ENCODE measurements at regions not wholly inside any gene's neighbourhood (a gene's known extent, or its start where the extent isn't known, plus 50 kb on each side); places are given as distances from the start of the nearest gene placed in this dataset.
"Not testable (repeated sequence)": the region's sequence is repeated elsewhere in the genome, so short reads cannot be mapped to it uniquely, and the experiment has no call there.

DNA sequence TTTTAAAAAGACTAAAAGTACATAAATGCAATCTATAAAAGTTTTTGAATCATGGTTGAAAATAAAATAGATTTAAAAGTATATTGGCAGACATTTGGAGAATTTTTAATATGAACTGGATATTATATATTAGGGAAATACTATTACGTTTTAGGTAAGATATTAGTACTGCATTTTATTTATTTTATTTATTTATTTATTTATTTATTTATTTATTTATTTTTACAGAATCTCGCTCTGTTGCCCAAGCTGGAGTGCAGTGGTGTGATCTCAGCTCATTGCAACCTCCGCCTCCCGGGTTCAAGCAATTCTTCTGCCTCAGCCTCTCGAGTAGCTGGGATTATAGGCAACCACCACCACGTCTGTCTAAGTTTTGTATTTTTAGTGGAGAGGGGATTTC lies 890.1 kb upstream of the MANEA start:
- DNase-seq = not testable (repeated sequence)

GRCh38 chr6:94683409-94683808 lies 893.9 kb upstream of the MANEA start:
- no peak for DNase-seq

GRCh38 chr6:94680669-94681212 lies 896.6 kb upstream of the MANEA start:
- DNase-seq = peak; percentile 36

DNA sequence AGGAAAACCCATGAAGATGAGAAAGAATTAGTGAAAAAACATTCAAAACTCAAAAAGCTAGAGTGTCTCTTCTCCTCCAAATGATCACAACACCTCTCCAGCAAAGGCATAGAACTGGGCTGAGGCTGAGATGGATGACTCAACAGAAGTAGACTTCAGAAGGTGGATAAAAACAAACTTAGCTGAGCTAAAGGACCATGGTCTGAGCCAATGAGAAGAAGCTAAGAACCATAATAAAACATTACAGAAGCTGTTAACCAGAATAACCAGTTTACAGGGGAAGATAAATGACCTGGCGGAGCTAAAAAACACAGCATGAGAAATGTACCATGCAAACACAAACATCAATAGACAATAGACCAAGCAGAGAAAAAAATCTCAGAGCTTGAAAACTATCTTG lies 904.1 kb upstream of the MANEA start:
- peak; percentile 24 for DNase-seq

DNA sequence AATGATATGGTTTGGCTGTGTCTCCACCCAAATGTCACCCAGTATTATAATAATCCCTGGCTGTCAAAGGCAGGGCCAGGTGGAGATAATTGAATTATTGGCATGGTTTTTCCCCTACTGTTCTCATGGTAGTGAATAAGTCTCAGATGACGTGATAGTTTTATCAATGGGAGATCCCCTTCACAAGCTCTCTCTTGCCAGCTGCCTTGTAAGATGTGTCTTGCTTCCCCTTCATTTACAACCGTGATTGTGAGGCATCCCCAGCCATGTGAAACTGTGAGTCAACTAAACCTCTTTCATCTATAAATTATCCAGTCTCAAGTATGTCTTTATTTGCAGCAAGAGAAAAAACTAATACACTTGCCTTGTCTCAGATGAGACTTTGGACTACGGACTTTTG lies 907.3 kb upstream of the MANEA start:
- DNase-seq = no peak

DNA sequence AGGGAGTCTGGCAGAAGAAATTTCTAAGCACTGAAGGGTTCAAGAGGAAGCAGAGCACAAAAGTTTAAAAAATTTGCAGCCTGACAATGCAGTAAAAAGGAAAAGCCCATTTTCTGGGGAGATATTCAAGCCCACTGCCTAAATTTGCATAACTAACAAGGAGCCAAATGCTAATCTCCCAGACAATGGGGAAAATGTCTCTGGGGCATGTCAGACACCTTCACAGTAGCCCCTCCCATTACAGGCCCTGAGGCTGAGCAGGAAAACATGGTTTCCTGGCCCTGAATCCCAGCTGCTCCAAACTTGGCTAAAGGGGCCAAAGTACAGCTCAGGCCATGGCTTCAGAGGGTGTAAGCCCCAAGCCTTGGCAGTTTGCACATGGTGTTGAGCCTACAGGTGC lies 908.5 kb upstream of the MANEA start:
- DNase-seq = no peak

DNA sequence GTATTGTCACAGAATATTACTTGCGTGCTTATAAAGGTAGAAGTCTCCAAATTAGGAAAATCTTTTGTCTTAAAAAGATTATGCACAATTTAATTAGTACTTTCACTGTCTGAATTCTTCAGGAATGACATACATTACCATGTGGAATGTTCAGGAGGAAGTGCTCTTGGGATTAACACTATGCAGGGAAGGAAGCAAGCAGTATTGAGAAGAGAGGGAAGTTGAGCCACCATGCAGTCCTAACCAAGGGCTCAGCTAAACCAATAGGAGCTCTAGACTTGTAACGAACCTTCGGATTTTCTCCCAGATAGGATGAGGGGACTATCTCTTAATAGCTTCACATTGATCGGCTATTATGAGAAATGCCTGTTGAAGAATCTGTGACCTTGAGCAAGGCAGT lies 918.4 kb upstream of the MANEA start:
- no peak for DNase-seq

DNA sequence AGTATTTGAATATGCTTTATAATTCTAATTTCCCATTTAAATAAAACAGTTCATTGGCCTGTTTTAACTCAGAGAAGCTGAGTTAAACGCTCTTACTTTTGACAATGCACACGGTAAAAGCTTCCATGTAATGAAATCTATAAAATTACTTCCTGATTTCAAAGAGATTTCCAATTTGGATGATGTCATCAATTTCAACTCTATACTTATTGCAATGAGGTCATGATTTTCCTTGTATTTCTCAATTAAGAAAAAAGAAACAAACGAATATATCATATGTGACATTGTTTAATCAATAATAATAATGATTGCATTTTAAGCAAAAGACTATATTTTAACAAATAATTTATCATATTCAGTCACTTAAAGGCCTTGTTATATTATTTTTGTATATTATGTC lies 926.1 kb upstream of the MANEA start:
- DNase-seq = no peak

- no peak for DNase-seq
These were observed 932.1 kb upstream of the MANEA start for GRCh38 chr6:94645191-94645590.

- no peak for DNase-seq
These were observed 937.8 kb upstream of the MANEA start for GRCh38 chr6:94639564-94639963.

- no peak for DNase-seq
These were observed 940.5 kb upstream of the MANEA start for GRCh38 chr6:94636780-94637385.

- DNase-seq = no peak
These were observed 953.7 kb upstream of the MANEA start for GRCh38 chr6:94623586-94623985.

- no peak for DNase-seq
These were observed 954.6 kb upstream of the MANEA start for GRCh38 chr6:94622783-94623182.

GRCh38 chr6:94600636-94601035 lies 976.7 kb upstream of the MANEA start:
- DNase-seq = no peak

GRCh38 chr6:94597487-94597886 lies 979.8 kb upstream of the MANEA start:
- no peak for DNase-seq

- DNase-seq = no peak
These were observed 986.9 kb upstream of the MANEA start for GRCh38 chr6:94590416-94590815.

DNA sequence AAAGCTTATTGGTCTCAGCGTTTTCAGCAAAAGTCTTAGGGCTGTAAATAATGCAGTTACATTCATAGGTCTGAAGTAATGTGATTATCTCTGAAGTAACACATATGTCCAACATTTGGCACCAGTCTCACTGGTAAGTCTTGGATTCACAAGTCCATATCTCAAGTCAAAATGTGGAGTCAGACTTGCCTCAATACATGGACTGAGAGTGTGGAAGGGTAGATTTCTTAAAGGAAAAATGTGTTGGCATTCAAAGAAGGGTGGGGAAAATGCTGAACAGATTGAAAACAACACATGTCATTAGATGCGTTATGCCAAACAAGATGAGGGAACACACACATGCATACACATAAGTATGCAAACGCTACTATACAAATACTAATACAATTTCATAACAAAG lies 989.0 kb upstream of the MANEA start:
- DNase-seq = no peak

DNA sequence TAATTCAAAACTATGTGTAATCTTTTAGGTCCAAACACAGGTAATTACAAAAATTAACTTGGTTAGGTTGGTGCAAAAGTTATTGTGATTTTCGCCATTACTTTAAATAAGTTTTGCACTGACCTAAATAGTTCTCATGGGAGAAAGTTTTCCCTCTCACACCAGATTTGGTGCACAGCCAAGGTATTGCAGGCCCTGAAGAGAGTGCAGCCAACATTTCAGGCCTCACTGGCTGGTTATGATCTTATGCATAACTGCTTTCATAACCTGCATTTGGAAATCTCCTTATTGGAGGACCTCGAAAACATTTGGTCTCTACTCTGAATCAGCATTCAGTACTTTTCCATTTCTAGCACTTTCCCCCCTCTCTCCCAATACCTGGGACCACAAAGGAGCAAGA lies 993.1 kb upstream of the MANEA start:
- no peak for DNase-seq

GRCh38 chr6:94570581-94570980 lies 1006.8 kb upstream of the MANEA start:
- no peak for DNase-seq

DNA sequence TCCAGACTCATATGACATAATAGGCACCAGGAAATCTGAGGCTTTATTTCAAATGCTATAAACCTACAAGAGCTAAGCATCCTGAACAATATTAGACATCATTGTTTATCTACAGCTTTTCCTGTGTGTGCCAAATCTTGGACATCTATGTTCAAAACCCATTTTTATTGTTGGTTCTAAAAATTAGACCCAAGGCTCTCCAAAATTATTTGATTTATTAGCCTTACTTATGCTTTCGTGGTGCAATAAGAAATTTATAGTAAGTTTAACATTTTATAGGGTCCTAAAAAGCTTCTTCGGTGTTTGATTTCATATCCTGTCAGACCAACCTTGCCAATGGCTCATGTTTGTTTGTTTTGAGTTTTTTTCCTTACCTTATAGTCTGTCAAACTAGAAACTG lies 1014.5 kb upstream of the MANEA start:
- no peak for DNase-seq

DNA sequence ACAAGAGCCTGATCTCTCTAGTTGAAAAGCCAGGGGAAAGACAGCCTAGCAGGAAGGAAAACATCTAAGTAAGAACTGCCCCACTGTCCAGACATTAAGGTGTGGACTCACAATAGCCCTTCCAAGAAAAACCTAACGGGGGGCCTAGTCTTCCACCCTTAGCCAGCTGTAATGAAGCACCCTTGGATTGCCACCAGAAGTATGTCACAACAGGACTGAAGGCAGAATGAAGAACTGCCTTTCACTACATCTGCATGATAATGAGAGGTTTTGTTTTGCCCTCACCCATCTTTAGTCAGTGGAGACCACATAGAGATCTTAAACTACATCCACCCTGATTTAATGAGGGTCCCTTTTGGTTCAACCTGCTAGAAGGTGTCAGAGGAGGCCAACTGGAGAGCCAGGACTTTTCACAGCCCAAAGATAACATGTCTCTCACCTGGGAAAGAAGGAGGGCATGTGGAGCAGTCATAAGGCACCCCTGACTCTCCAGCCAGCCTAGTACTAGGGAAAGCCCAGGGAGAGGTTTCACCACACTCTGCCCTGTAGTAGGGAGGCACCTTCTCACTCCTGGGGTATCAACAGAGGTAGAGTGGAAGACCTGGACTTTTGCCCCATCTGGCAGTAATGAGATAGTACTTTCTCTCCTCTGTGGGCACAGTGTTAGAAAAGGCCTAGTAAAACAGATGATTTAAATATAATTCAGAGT lies 1017.4 kb upstream of the MANEA start:
- no peak for DNase-seq

DNA sequence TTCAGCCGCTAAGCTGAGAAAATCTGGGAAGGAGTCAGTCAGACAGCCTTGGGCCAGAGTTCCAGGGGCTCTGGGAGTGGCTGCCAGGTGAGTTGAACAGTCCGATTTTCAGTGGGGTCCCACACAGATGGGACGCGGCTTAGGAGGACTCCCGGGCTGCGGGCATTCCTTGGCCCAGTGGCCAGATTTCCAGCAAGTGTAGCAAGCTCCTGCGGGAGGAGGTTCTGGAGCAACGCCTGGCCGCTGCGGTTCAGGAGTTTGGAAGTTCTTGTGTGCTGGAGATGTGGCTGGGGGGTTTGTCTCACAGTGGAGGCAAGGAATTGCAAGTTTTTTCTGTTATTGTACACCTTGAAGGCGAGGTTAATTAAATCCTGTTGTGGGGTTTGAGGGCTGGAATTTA lies 1020.1 kb upstream of the MANEA start:
- not testable (repeated sequence) for DNase-seq

GRCh38 chr6:94548201-94548600 lies 1029.1 kb upstream of the MANEA start:
- no peak for DNase-seq

- DNase-seq = no peak
These were observed 1041.5 kb upstream of the MANEA start for GRCh38 chr6:94535798-94536197.

Measured in NCI-H345 (cell line).